Upper lobe of left lung (tissue), 4 donors: ENCODE measurements at regions not wholly inside any gene's neighbourhood (a gene's known extent, or its start where the extent isn't known, plus 50 kb on each side); places are given as distances from the start of the nearest gene placed in this dataset.

ENCODE experiments used
- EP300 ChIP-seq, 4 donors: sonication (generic); formaldehyde crosslinking; IDR thresholded peaks; one replicate each; pipeline ENCODE4 v1.5.1; 2017; ENCODE audit warnings: antibody characterized with exemption in 4 of 4, control low read depth in 2 of 4
- POLR2A ChIP-seq, 4 donors: fragments of 450-650 bp; IDR thresholded peaks; one replicate each; pipeline ENCODE4 v1.5.1; 2016 to 2017; ENCODE audit warnings: antibody characterized with exemption in 4 of 4, mild to moderate bottlenecking in 2 of 4
- POLR2AphosphoS5 ChIP-seq, 2 donors: sonication (generic); formaldehyde crosslinking; IDR thresholded peaks; one replicate each; pipeline ENCODE4 v1.5.1; 2017; ENCODE audit warnings: antibody characterized with exemption in 2 of 2
- TF ChIP-seq, protein P1 (sequence below), 6 experiments: fragments of 450-650 bp in 4 of 6; fragments of 200-600 bp in 2 of 6; sonication (generic) in 2 of 6; IDR thresholded peaks; one replicate each; pipeline ENCODE4 v1.5.1; 2016 to 2019; ENCODE audit warnings: antibody characterized with exemption in 6 of 6

DNA sequence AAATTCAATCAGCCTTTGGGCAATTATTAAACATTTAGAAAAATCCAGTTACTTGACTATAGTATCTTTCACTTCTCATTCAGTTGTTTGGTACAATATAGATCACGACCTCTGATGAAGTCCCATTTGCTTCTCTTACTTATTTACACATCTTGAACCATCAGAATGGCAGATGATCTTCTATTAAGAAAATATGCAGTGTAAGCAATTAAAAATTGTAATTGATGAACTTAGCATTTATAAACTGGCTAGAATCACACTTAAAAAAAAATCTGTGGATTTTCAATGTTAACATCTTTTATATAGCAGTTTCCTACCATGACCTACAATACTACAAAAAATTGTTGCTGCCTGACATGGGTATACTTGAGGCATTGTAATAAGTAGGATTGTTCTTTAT is 395.5 kb upstream of the CNTN4 start:
- TF ChIP-seq, protein P1, sequence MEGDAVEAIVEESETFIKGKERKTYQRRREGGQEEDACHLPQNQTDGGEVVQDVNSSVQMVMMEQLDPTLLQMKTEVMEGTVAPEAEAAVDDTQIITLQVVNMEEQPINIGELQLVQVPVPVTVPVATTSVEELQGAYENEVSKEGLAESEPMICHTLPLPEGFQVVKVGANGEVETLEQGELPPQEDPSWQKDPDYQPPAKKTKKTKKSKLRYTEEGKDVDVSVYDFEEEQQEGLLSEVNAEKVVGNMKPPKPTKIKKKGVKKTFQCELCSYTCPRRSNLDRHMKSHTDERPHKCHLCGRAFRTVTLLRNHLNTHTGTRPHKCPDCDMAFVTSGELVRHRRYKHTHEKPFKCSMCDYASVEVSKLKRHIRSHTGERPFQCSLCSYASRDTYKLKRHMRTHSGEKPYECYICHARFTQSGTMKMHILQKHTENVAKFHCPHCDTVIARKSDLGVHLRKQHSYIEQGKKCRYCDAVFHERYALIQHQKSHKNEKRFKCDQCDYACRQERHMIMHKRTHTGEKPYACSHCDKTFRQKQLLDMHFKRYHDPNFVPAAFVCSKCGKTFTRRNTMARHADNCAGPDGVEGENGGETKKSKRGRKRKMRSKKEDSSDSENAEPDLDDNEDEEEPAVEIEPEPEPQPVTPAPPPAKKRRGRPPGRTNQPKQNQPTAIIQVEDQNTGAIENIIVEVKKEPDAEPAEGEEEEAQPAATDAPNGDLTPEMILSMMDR (IDR thresholded peaks at IDR 0.05), result no peak
- TF ChIP-seq POLR2A (IDR thresholded peaks at IDR 0.05), result no peak
- TF ChIP-seq EP300 (IDR thresholded peaks at IDR 0.05), result no peak
- TF ChIP-seq POLR2AphosphoS5 (IDR thresholded peaks at IDR 0.05), result no peak
